22Rv1 (cell line): ENCODE measurements at regions not wholly inside any gene's neighbourhood (a gene's known extent, or its start where the extent isn't known, plus 50 kb on each side); places are given as distances from the start of the nearest gene placed in this dataset.
"Not testable (repeated sequence)": the region's sequence is repeated elsewhere in the genome, so short reads cannot be mapped to it uniquely, and the experiment has no call there.

Source experiments
- H3K27ac ChIP-seq: fragments of 450-650 bp; 2 replicates; pipeline ENCODE4 v1.5.1; 2017
- CTCF ChIP-seq: fragments of 450-650 bp; IDR thresholded peaks from 2 replicates; pipeline ENCODE4 v1.5.1; 2017; ENCODE audit warnings: mild to moderate bottlenecking
- ZFX ChIP-seq: fragments of 450-650 bp; IDR thresholded peaks from 2 replicates; pipeline ENCODE4 v1.6.1; 2017; ENCODE audit warnings: antibody characterized with exemption, borderline replicate concordance

DNA sequence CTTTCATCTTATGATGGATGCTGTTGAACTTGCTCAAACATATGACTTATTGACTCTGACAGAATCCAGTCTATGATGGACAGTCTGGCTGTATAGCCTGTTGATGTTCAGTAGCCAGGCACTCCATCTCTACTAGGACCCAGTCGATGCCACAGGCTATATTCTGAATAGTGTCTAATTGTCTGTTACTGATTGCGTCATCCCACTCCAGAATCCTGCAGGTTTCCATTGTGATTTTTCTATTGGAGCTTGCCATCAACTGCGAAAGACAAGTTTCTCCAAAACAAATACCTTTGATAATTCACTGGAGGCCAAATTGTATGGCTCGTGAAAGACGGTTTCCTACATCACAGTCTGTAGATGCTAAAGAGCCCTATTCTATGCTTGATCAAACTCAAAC, 481.7 kb upstream of the CHORDC1 start:
- TF ChIP-seq ZFX (no peak), CTCF (no peak)
- H3K27ac ChIP-seq = no peak overlapping the region

- no peak for TF ChIP-seq ZFX
- no peak for TF ChIP-seq CTCF
- H3K27ac ChIP-seq = no peak overlapping the region
Observed at GRCh38 chr11:90701716-90702115, 478.9 kb upstream of the CHORDC1 start.

DNA sequence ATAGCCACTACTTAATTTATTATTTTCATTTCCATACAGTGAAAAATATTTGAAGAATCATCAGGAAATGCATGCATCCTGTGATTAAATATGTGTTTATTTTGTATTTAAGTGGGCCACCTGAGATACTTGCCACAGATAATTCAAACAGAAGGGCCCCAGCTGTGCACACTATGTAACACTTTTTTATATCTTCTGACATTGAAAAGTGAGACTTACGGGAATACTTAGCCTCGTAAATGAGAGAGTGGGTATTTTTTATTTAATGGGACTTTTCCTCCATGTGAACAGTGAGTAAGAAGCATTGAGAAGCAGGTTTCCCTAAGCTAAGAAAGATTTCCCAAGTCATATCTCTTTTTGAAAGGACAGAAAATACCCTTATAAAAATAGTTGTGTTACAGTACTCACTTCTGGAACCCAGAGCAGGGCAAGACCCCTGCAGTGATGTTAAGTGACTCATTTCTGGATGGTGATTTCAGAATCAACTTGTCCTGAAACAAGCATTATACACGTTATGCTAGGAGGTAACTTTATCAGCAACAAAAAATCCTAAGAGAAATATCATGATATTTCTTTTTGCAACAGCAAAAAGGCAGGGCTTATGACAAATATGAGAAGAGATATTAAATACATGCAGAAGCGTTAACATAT, 478.1 kb upstream of the CHORDC1 start:
- no peak overlapping the region for H3K27ac ChIP-seq
- no peak for TF ChIP-seq CTCF
- no peak for TF ChIP-seq ZFX

- TF ChIP-seq CTCF (no peak), ZFX (no peak)
- H3K27ac ChIP-seq = no peak overlapping the region
Observed at GRCh38 chr11:90699791-90700400, 477.0 kb upstream of the CHORDC1 start.

- TF ChIP-seq ZFX = no peak
- TF ChIP-seq CTCF = no peak
- no peak overlapping the region for H3K27ac ChIP-seq
Observed at GRCh38 chr11:90698238-90698637, 475.4 kb upstream of the CHORDC1 start.

- H3K27ac ChIP-seq = not testable (repeated sequence)
Observed at GRCh38 chr11:90675496-90675895, 452.6 kb upstream of the CHORDC1 start.

DNA sequence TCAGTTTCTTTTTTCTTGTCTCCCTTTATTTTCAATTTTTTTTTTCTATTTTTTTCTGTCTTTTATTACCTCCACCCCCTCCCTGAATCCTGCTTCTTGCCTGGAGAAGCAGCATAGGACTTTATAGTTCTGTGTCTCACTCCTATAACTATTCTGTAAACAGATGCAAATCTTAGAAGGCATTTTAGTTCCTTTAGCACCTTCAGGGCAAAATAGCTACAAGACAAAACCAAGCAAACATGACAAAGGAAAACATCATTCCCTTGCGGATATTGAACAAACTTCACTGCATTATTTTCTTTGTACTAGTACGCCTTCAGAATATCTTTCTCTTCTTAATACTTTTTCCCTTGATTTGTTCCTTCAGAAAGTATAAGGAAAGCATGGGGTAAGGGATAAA, 446.2 kb upstream of the CHORDC1 start:
- no peak for TF ChIP-seq CTCF
- no peak for TF ChIP-seq ZFX

DNA sequence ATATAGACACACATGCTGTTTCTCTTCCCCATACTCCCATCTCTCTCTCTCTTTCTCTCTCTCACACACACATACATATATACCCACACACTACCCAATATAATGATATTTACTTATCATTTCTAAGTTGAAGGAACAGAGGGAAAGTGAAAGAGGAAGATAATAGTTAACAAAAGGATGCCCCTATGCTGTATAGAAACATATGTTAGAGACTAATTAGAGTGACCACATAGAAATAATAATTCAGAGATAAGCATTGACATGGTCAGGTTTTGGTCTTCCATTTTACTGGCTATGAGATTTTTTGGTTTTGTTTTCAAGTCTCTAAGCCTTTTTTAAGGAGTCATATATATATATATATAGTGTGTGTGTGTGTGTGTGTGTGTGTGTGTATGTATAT, 445.7 kb upstream of the CHORDC1 start:
- TF ChIP-seq ZFX (no peak), CTCF (no peak)
- no peak overlapping the region for H3K27ac ChIP-seq

More for the DNA sequence above, 446.2 kb upstream of the CHORDC1 start:
- H3K27ac ChIP-seq = no peak overlapping the region
